A673 (cell line): ENCODE measurements at regions not wholly inside any gene's neighbourhood (a gene's known extent, or its start where the extent isn't known, plus 50 kb on each side); places are given as distances from the start of the nearest gene placed in this dataset. TPM values are rescaled to one million over a fixed set of nuclear protein-coding genes. Genes with fewer than 3 reads are reported as not detected.

ENCODE experiments used
- microRNA-seq: library from miRNA; unstranded; fragments of <30 nt; microRNA quantifications from one replicate; pipeline ENCODE4 v1.2.0, GENCODE V29; 2021

Small RNAs in the stretch of these regions (microRNA-seq; reads per million reads assigned to microRNA genes)
- not detected for gene MIR8065
